Cardiac muscle cell (in vitro differentiated cells and primary cell): ENCODE measurements at regions not wholly inside any gene's neighbourhood (a gene's known extent, or its start where the extent isn't known, plus 50 kb on each side); places are given as distances from the start of the nearest gene placed in this dataset.
A peak's percentile ranks its signal among the peaks of the same experiment; 100 is the strongest.
"Not testable (repeated sequence)": the region's sequence is repeated elsewhere in the genome, so short reads cannot be mapped to it uniquely, and the experiment has no call there.

Experiments
- DNase-seq, 2 donors: peaks; one replicate each; pipeline versions ENCODE4 v3.0.0 to v3.0.0-alpha.2; 2010 to 2017; ENCODE audit warnings: low read depth in 1 of 2, low spot score in 1 of 2
- H3K27ac ChIP-seq: fragments of 200-600 bp; sonication (generic); 2 replicates; pipeline ENCODE4 v1.5.1; 2016
- H3K27me3 ChIP-seq: fragments of 200-600 bp; sonication (generic); 2 replicates; pipeline ENCODE4 v1.6.0; 2016; ENCODE audit warnings: control low read depth
- H3K36me3 ChIP-seq: fragments of 200-600 bp; sonication (generic); 2 replicates; pipeline ENCODE4 v1.5.1; 2016; ENCODE audit warnings: control low read depth
- H3K4me1 ChIP-seq: fragments of 200-600 bp; sonication (generic); 2 replicates; pipeline ENCODE4 v1.8.1; 2017; ENCODE audit warnings: low read depth, mild to moderate bottlenecking, mixed run types
- H3K4me3 ChIP-seq: fragments of 200-600 bp; sonication (generic); 2 replicates; pipeline ENCODE4 v1.5.1; 2016; ENCODE audit warnings: mild to moderate bottlenecking
- H3K9me3 ChIP-seq: fragments of 200-600 bp; sonication (generic); 2 replicates; pipeline ENCODE4 v1.5.1; 2017; ENCODE audit warnings: low read depth, mild to moderate bottlenecking, control low read depth
- CTCF ChIP-seq: IDR thresholded peaks from 2 replicates; pipeline ENCODE4 v1.5.1; 2012; ENCODE audit warnings: low read depth, mild to moderate bottlenecking, low read length

GRCh38 chr14:103239751-103240150 lies 94.3 kb upstream of the EIF5 start:
- no peak for DNase-seq
- Histone ChIP-seq H3K27me3 (no peaks in the 10 kb centered on the region), H3K36me3 (no peaks in the 10 kb centered on the region), H3K4me3 (no peak overlapping the region), H3K9me3 (no peaks in the 10 kb centered on the region), H3K27ac (no peak overlapping the region), H3K4me1 (no peaks in the 10 kb centered on the region)
- TF ChIP-seq CTCF: no peak

GRCh38 chr14:103241531-103241930 lies 92.5 kb upstream of the EIF5 start:
- no peak overlapping the region for H3K27ac ChIP-seq
- TF ChIP-seq CTCF: no peak
- H3K4me1 ChIP-seq: no peaks in the 10 kb centered on the region
- H3K4me3 ChIP-seq: no peak overlapping the region
- no peaks in the 10 kb centered on the region for H3K36me3 ChIP-seq
- H3K27me3 ChIP-seq: no peaks in the 10 kb centered on the region
- no peaks in the 10 kb centered on the region for H3K9me3 ChIP-seq
- DNase-seq: no peak

GRCh38 chr14:103243764-103244737 lies 90.0 kb upstream of the EIF5 start:
- H3K4me1 ChIP-seq: no peaks in the 10 kb centered on the region
- no peaks in the 10 kb centered on the region for H3K9me3 ChIP-seq
- no peak overlapping the region for H3K4me3 ChIP-seq
- H3K27ac ChIP-seq: no peak overlapping the region
- DNase-seq: peak in 1 of 2 donors; percentile 13
- H3K36me3 ChIP-seq: no peaks in the 10 kb centered on the region
- TF ChIP-seq CTCF: no peak
- H3K27me3 ChIP-seq: no peaks in the 10 kb centered on the region

GRCh38 chr14:103245624-103246031 lies 88.4 kb upstream of the EIF5 start:
- not testable (repeated sequence) for H3K36me3 ChIP-seq, H3K9me3 ChIP-seq, H3K27me3 ChIP-seq, H3K4me1 ChIP-seq, H3K4me3 ChIP-seq, H3K27ac ChIP-seq
- DNase-seq: peak in 1 of 2 donors; percentile 28

GRCh38 chr14:103246070-103246469 lies 88.0 kb upstream of the EIF5 start:
- Histone ChIP-seq H3K4me3 (no peak overlapping the region), H3K27ac (no peak overlapping the region), H3K9me3 (no peaks in the 10 kb centered on the region), H3K27me3 (no peaks in the 10 kb centered on the region), H3K4me1 (no peaks in the 10 kb centered on the region), H3K36me3 (no peaks in the 10 kb centered on the region)
- TF ChIP-seq CTCF: no peak
- DNase-seq: no peak

- no peaks in the 10 kb centered on the region for H3K4me1 ChIP-seq
These were observed 86.8 kb upstream of the EIF5 start for GRCh38 chr14:103247169-103247606.

More at GRCh38 chr14:103247169-103247606, 86.8 kb upstream of the EIF5 start:
- no peak for TF ChIP-seq CTCF
- Histone ChIP-seq H3K4me3 (no peak overlapping the region), H3K27me3 (no peaks in the 10 kb centered on the region), H3K36me3 (no peaks in the 10 kb centered on the region), H3K9me3 (no peaks in the 10 kb centered on the region), H3K27ac (no peak overlapping the region)
- DNase-seq: peak in 1 of 2 donors; percentile 15
